GM18870 (cell line): ENCODE measurements at regions not wholly inside any gene's neighbourhood (a gene's known extent, or its start where the extent isn't known, plus 50 kb on each side); places are given as distances from the start of the nearest gene placed in this dataset.

Source experiments
- ATAC-seq: cut with Tn5 transposase; IDR thresholded peaks from one replicate; pipeline ENCODE4 v1.9.1; 2021; ENCODE audit warnings: moderate library complexity; ENCODE audit not compliant: unreplicated experiment

DNA sequence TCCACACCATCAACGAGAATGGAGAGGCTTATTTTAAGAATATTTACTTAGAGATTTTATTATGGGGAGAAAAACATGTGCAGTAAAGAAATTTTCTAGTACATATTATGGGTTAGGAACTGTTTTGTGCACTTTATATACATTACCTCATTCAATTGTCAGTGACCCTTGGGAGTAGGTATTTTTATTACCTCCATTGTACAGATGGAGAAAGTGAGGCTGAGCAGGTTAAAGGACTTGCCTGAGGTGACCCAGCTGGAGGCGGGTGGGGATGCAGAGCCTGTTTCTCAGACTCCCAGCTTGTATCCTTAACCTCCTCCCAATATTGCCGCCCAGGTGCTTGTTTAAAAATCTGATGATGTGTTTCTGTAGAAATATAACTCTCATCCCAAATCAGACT, 356.7 kb downstream of the HRH4 start:
- no peak for ATAC-seq

DNA sequence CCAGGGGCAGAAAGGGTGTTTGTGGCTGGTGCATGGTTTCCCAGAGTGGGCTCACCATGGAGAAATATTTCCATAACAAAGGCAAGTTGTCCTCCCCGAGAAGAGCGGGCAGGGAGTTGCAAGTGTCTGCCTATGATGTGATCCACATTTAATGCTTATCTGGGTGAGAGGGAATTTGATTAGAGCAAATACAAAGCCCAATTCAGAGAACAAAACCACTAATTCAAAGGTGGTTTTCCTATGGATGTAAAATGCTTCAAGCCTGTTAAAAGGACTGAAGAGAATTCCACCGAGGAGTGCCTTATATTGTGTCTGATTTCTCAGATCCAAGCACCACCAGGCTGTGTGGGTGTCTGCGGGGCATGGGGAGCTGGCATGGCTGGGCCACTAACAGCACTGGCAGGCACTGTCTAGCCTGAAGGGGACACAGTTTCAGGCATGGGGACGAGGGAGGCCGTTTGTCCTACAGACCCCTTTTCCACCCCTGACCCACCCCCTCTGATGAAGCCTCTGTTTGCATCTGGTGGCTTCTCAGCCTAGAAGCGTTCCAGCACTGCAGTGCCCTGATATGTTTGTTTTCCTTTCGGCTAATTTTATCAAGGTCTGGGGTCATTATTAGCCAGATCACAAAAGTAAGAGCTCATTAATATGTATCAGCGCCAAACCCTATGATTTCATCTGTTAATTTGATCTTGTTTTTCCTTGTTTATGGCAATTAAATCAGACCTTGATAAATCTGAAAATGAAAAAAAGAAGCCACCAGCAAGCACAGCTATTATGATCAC, 357.3 kb downstream of the HRH4 start:
- no peak for ATAC-seq

- no peak for ATAC-seq
These were observed 358.0 kb downstream of the HRH4 start for GRCh38 chr18:24818441-24818840.

GRCh38 chr18:24819141-24819890, 358.9 kb downstream of the HRH4 start:
- ATAC-seq: no peak

- ATAC-seq: no peak
These were observed 365.0 kb downstream of the HRH4 start for GRCh38 chr18:24825397-24825796.

- no peak for ATAC-seq
These were observed 366.2 kb downstream of the HRH4 start for GRCh38 chr18:24826605-24827004.

DNA sequence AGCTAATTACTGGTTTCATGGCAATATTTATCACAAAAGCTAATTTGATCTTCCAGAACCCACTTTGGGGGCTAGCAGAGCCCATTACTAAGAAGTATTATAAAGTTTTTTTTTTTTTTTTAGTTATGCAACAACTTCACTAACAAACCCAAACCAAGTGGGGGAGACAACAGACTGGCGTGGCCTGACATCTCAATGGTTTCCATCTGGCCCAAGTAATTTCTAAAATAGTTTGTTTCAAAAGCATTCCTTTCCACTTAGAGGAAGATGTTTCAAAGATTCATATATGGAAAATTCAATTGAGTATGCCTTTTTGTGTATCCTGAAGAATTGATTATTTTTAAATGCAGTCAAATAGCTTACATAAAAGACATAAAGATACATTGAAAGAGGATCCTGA, 367.1 kb downstream of the HRH4 start:
- no peak for ATAC-seq

DNA sequence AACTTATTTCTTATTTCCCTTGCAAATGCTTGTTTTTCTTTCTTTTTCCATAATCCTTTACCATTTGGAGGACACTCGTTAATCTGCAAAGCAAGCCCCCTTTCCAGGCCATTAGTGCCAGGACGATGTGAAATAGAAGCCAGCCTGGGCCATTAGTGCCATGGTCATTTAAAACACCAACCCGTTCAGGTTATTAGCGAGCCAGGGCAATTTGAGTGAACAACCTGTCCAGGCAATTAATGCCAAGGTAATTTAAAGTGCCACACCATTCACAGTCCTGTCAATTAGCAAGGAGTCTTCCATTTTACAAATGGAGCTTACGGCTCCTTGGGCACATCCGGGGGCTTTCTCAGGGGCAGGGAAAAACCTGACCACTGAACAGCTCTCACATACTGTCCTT, 370.6 kb downstream of the HRH4 start:
- no peak for ATAC-seq

DNA sequence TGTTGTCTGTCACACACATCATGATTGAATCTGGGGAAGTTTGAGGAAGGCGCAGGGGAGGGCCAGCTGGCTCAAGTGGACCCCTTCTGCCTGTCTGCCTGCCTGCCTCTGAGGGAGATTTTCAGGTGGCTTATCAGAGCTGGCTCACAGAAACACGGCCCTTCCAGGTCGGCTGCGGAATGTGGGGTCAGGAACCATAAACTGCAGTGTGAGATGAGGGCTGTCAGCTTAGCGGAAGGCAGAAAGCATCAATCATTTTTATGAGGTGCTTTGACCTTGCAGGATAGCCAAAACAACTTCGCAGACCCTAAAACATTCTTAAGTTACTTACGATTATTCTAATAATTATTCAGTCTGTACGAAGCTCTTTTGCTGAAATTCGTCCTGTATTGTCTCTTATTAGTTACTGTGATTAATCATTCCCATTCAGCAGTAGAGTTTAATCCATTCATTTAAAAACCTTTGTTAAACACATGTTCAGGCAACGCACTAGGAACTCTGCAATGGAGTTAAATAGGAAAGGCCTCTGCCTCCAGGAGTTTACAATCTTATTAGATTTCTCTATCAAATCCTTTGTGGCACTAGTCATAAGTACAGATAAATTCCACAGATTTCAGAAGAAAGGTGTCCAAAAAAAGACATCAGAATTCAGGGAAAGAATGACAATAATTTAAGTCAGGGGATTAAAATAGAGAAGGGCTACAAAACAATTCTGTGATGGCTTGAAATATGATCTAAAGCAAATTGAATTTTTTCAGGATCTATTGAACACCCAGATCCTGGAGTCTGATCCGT, 371.6 kb downstream of the HRH4 start:
- no peak for ATAC-seq

DNA sequence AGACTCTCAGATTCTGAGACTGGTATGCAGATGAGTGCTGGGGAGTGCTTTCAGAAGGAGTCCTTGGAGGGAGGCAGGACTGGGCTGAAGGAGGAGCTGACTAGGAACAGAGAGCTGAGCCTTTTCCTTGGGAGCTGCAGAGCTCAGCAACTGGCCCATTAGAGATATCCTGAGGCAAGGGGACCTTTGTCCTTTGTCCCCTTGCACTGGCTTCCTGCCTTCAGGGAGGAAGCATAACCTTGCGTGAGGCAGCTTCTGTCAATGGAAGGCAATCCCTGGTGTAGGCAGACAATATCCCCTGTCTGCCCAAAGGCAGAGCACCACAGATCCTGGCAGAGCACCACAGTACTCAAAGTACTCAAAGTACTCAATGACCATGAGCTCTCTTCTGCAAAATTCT, 375.3 kb downstream of the HRH4 start:
- ATAC-seq: no peak

- ATAC-seq: no peak
These were observed 376.6 kb downstream of the HRH4 start for GRCh38 chr18:24837066-24837465.

DNA sequence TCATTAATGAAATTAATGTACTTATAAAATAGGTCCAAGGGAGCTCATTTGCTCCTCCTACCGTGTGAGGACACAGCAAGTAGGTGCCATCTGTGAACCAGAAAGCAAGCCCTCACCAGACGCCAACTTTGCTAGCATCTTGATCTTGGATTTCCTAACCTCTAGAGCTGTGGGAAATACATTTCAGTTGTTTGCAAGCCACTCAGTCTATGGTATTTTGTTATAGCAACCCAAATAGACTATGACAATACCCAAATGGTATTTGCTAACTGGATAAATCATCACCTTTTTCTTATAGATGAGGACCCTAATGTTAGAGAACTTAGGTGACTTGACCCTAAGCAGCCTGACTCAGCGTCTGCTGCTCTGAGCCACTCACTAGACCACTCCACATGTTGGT, 379.6 kb downstream of the HRH4 start:
- no peak for ATAC-seq

DNA sequence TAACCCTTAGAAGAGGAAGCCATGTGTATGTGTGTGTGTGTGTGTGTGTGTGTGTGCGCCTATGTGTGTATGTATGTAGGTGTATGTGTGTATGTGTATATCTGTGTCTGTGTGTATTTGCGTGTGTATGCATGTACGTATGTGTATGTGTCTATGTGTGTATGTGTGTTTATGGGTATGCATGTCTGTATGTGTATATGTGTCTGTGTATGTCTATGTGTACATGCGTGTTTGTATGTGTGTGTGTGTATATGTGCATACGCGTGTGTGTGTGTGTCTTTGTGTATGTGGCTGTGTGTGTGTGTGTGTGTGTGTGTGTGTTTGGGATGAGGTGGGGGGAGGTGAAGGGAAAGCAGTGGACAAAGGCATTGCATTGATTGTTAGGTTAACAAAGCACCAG, 380.2 kb downstream of the HRH4 start:
- ATAC-seq: no peak

DNA sequence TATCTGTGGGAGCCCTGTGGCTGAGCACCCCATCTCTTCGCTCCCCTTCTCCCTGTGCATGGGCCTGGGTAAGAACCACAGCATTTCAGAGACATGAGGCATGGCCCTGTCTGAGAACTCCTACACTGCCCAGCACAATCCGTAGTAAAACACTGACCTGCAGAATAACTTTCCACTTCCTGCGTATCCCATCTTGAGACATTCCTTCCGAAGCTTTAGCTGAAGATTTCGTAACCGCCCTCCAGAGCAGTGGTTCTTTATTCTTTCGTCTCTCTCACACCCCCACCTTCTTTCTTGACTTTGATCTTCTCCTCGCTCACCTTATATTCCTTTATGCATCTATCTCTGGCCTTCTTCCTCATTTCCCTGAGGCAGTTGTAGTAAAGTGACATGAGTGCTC, 381.1 kb downstream of the HRH4 start:
- ATAC-seq: no peak

GRCh38 chr18:24843123-24843522, 382.7 kb downstream of the HRH4 start:
- ATAC-seq: no peak

GRCh38 chr18:24846138-24846537, 385.7 kb downstream of the HRH4 start:
- ATAC-seq: no peak

GRCh38 chr18:24850532-24850931, 390.1 kb downstream of the HRH4 start:
- ATAC-seq: no peak

DNA sequence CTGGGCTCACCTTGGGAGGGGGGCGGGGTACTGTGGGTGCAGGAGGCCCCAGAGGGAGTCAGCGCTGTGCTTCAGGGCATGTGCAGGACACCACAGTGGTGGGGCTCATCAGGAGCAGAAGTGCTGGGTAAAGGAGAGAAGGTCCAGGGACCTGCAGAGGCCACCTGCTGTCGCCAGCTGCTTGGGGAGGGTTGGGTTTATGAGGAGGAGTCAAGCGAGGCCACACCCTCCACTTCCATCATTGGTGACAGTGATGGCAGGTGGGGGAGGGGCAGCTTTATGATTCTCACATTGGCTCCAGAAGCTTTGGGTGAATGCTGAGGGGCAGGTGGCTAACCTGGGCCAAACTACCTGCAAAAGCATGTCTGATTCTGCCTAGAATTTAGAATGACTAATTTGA, 392.6 kb downstream of the HRH4 start:
- ATAC-seq: no peak

GRCh38 chr18:24860978-24861680, 400.7 kb downstream of the HRH4 start:
- ATAC-seq: no peak

DNA sequence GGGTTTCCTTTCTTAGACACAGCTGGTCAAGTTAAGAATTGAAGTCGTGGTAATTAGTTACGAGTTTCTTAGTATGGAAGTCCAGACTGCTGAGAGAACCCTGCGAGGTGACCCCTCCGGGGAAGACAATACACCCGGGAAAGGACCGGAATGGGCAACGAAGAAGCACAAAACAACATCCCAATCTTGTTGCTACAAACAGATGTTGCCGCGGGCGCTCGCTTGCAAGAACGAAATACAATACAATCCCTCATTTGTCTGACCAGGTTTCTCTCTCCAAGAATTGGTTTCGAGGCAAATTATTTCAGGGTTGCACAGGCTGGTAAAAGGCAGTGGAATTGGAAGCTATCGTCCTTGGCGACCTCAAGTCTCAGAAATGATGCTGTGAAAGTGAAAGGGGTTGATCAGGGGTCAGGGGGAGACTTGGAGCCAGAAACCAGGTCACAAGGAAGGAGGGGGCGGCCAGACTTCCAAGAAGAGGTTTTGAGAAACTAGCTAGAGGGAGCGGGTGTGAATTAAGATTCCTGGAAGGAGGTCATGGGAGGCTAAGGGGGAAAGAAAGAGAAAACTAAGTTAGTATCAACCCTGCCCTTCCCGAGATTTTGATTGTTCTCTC, 401.9 kb downstream of the HRH4 start:
- ATAC-seq: no peak

- ATAC-seq: no peak
These were observed 407.9 kb downstream of the HRH4 start for GRCh38 chr18:24868311-24868710.
